ENCODE measurements at regions not wholly inside any gene's neighbourhood (a gene's known extent, or its start where the extent isn't known, plus 50 kb on each side); places are given as distances from the start of the nearest gene placed in this dataset.

GRCh38 chr21:16353764-16354163 is 624.0 kb downstream of the USP25 start:
- no peaks in the 10 kb centered on the region for H3K9me3 Mint-ChIP-seq (ENCODE audit: unreplicated experiment)
- no peaks in the 10 kb centered on the region for H3K4me1 Mint-ChIP-seq (ENCODE audit: unreplicated experiment)
- no peak for DNase-seq (ENCODE audit: low spot score)
- H3K4me3 Mint-ChIP-seq (ENCODE audit: unreplicated experiment): no peak overlapping the region
- no peak for TF ChIP-seq CTCF (IDR thresholded peaks at IDR 0.05; ENCODE audit: unreplicated experiment)
- peaks cover 1% of the 10 kb centered on the region for H3K27me3 Mint-ChIP-seq (ENCODE audit: unreplicated experiment)
- no peaks in the 10 kb centered on the region for H3K36me3 Mint-ChIP-seq (ENCODE audit: low read depth, unreplicated experiment)
- H3K27ac Mint-ChIP-seq (ENCODE audit: unreplicated experiment): no peak overlapping the region

- DNase-seq (ENCODE audit: low spot score): no peak
- Mint-ChIP-seq H3K27me3 (ENCODE audit: unreplicated experiment) (peaks cover 1% of the 10 kb centered on the region), H3K4me1 (ENCODE audit: unreplicated experiment) (no peaks in the 10 kb centered on the region), H3K36me3 (ENCODE audit: low read depth, unreplicated experiment) (no peaks in the 10 kb centered on the region), H3K4me3 (ENCODE audit: unreplicated experiment) (no peak overlapping the region), H3K27ac (ENCODE audit: unreplicated experiment) (no peak overlapping the region), H3K9me3 (ENCODE audit: unreplicated experiment) (no peaks in the 10 kb centered on the region)
- TF ChIP-seq CTCF (IDR thresholded peaks at IDR 0.05; ENCODE audit: unreplicated experiment): no peak
Observed at GRCh38 chr21:16357994-16358393, 628.2 kb downstream of the USP25 start.

- Mint-ChIP-seq H3K36me3 (ENCODE audit: low read depth, unreplicated experiment) (no peaks in the 10 kb centered on the region), H3K27me3 (ENCODE audit: unreplicated experiment) (peaks cover 1% of the 10 kb centered on the region), H3K9me3 (ENCODE audit: unreplicated experiment) (no peaks in the 10 kb centered on the region), H3K4me1 (ENCODE audit: unreplicated experiment) (no peaks in the 10 kb centered on the region), H3K4me3 (ENCODE audit: unreplicated experiment) (no peak overlapping the region), H3K27ac (ENCODE audit: unreplicated experiment) (no peak overlapping the region)
- TF ChIP-seq CTCF (IDR thresholded peaks at IDR 0.05; ENCODE audit: unreplicated experiment): no peak
- DNase-seq (ENCODE audit: low spot score): no peak
Observed at GRCh38 chr21:16358784-16359183, 629.0 kb downstream of the USP25 start.

- no peak for TF ChIP-seq CTCF (IDR thresholded peaks at IDR 0.05; ENCODE audit: unreplicated experiment)
- no peak for DNase-seq (ENCODE audit: low spot score)
- H3K27ac Mint-ChIP-seq (ENCODE audit: unreplicated experiment): no peak overlapping the region
- H3K36me3 Mint-ChIP-seq (ENCODE audit: low read depth, unreplicated experiment): no peaks in the 10 kb centered on the region
- H3K4me3 Mint-ChIP-seq (ENCODE audit: unreplicated experiment): no peak overlapping the region
- no peaks in the 10 kb centered on the region for H3K27me3 Mint-ChIP-seq (ENCODE audit: unreplicated experiment)
- H3K4me1 Mint-ChIP-seq (ENCODE audit: unreplicated experiment): no peaks in the 10 kb centered on the region
- H3K9me3 Mint-ChIP-seq (ENCODE audit: unreplicated experiment): no peaks in the 10 kb centered on the region
Observed at GRCh38 chr21:16363100-16363499, 633.3 kb downstream of the USP25 start.

GRCh38 chr21:16363518-16363917 is 633.7 kb downstream of the USP25 start:
- Mint-ChIP-seq H3K36me3 (ENCODE audit: low read depth, unreplicated experiment) (no peaks in the 10 kb centered on the region), H3K9me3 (ENCODE audit: unreplicated experiment) (no peaks in the 10 kb centered on the region), H3K4me1 (ENCODE audit: unreplicated experiment) (no peaks in the 10 kb centered on the region), H3K27ac (ENCODE audit: unreplicated experiment) (no peak overlapping the region), H3K4me3 (ENCODE audit: unreplicated experiment) (no peak overlapping the region), H3K27me3 (ENCODE audit: unreplicated experiment) (no peaks in the 10 kb centered on the region)
- DNase-seq (ENCODE audit: low spot score): no peak
- TF ChIP-seq CTCF (IDR thresholded peaks at IDR 0.05; ENCODE audit: unreplicated experiment): no peak
